ENCODE measurements at regions not wholly inside any gene's neighbourhood (a gene's known extent, or its start where the extent isn't known, plus 50 kb on each side); places are given as distances from the start of the nearest gene placed in this dataset.

GRCh38 chr12:65631621-65632111, 192.6 kb upstream of the HMGA2 start:
- no peak for TF ChIP-seq CTCF (IDR thresholded peaks at IDR 0.05; ENCODE audit: low read length)
- TF ChIP-seq EZH2phosphoT487 (IDR thresholded peaks at IDR 0.05; ENCODE audit: low read length): no peak
- TF ChIP-seq EZH2 (optimal IDR thresholded peaks at IDR 0.05; ENCODE audit: low read depth, low read length): no peak

All from MM.1S (cell line).